Activated B cell treated with CpG ODN at 0.5 μM for 24 hours (primary cell): ENCODE measurements at regions not wholly inside any gene's neighbourhood (a gene's known extent, or its start where the extent isn't known, plus 50 kb on each side); places are given as distances from the start of the nearest gene placed in this dataset.
"Not testable (repeated sequence)": the region's sequence is repeated elsewhere in the genome, so short reads cannot be mapped to it uniquely, and the experiment has no call there.

Source experiments
- ATAC-seq: fragments of 200-7000 bp; cut with Tn5 transposase; one replicate; pipeline ENCODE4 v1.10.0; 2021; ENCODE audit warnings: low read depth, mild to moderate bottlenecking, moderate library complexity
- CTCF ChIA-PET: fragments of 350-600 bp; sonication (Branson Sonifier 250); formaldehyde crosslinking; loops from one replicate; lab custom pipeline; 2021; ENCODE audit warnings: antibody characterized with exemption; lab: Charles Lee
- POLR2A ChIA-PET: fragments of 350-600 bp; sonication (Branson Sonifier 250); formaldehyde crosslinking; loops from one replicate; lab custom pipeline; 2021; ENCODE audit warnings: antibody characterized with exemption; lab: Charles Lee
- DNase-seq: peaks from one replicate; pipeline ENCODE4 v3.0.0; 2022
- H3K27ac Mint-ChIP-seq: one replicate; pipeline ENCODE4 v1.8.0; 2020; ENCODE audit warnings: mixed read lengths
- H3K27me3 Mint-ChIP-seq: one replicate; pipeline ENCODE4 v1.8.0; 2021; ENCODE audit warnings: mixed read lengths
- H3K36me3 Mint-ChIP-seq: one replicate; pipeline ENCODE4 v1.8.0; 2021; ENCODE audit warnings: low read depth, mixed read lengths
- H3K4me1 Mint-ChIP-seq: one replicate; pipeline ENCODE4 v1.8.0; 2021; ENCODE audit warnings: mixed read lengths
- H3K4me3 Mint-ChIP-seq: one replicate; pipeline ENCODE4 v1.8.0; 2020; ENCODE audit warnings: mild to moderate bottlenecking, mixed read lengths
- H3K9me3 Mint-ChIP-seq: one replicate; pipeline ENCODE4 v1.8.0; 2020; ENCODE audit warnings: mixed read lengths
- CTCF ChIP-seq: fragments of 200-600 bp; IDR thresholded peaks from one replicate; pipeline ENCODE4 v1.8.0; 2022; ENCODE audit warnings: antibody characterized with exemption, mild to moderate bottlenecking
- intact Hi-C: fragments of 100-400 bp; cut with micrococcal nuclease; formaldehyde crosslinking; loops from one replicate; pipeline ENCODE4 v1.15.1; 2024

GRCh38 chr11:89608234-89608966 is 101.7 kb upstream of the TRIM77 start:
- Mint-ChIP-seq H3K27ac (no peak overlapping the region), H3K36me3 (no peaks in the 10 kb centered on the region), H3K9me3 (no peaks in the 10 kb centered on the region), H3K4me3 (no peak overlapping the region), H3K4me1 (peaks cover 4% of the 10 kb centered on the region), H3K27me3 (no peaks in the 10 kb centered on the region)
- ATAC-seq (no peak), DNase-seq (no peak)
- CTCF ChIA-PET = no interaction called here
- POLR2A ChIA-PET = no interaction called here
- no peak for TF ChIP-seq CTCF
- intact Hi-C loops = no loop called here

GRCh38 chr11:89612096-89612495 is 98.0 kb upstream of the TRIM77 start:
- H3K9me3 Mint-ChIP-seq = no peaks in the 10 kb centered on the region

DNA sequence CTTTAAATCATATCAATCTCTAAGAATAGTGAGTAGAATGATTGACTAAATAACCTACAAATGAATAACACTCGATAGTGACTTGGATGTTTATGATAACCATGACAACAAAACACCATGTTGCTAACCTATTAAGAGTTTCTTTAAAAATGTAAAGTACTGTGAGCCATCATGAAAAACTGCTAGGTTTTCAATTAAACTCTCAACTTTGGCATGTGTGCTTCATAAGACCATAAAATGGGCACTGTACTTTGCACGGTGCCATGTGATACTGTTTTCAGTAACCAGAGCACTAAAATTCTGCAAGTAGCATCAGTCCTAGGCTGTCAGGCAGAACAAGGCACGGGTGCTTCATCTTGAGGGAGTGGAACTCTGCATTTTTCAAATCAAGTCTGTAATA is 96.2 kb upstream of the TRIM77 start:
- ChIA-PET POLR2A (no interaction called here), CTCF (no interaction called here)
- Mint-ChIP-seq H3K27ac (no peak overlapping the region), H3K36me3 (no peaks in the 10 kb centered on the region), H3K4me1 (peaks cover 4% of the 10 kb centered on the region), H3K4me3 (no peak overlapping the region), H3K9me3 (no peaks in the 10 kb centered on the region), H3K27me3 (no peaks in the 10 kb centered on the region)
- DNase-seq = no peak
- intact Hi-C loops = no loop called here
- ATAC-seq = no peak
- TF ChIP-seq CTCF = no peak

More at GRCh38 chr11:89612096-89612495, 98.0 kb upstream of the TRIM77 start:
- no peak for TF ChIP-seq CTCF
- Mint-ChIP-seq H3K36me3 (no peaks in the 10 kb centered on the region), H3K4me1 (peaks cover 4% of the 10 kb centered on the region), H3K4me3 (no peak overlapping the region), H3K27ac (no peak overlapping the region), H3K27me3 (no peaks in the 10 kb centered on the region)
- POLR2A ChIA-PET = no interaction called here
- intact Hi-C loops = no loop called here
- no peak for DNase-seq
- ATAC-seq = no peak
- CTCF ChIA-PET = no interaction called here

- H3K4me1 Mint-ChIP-seq, intact Hi-C loops: not testable (repeated sequence)
These were observed 95.7 kb upstream of the TRIM77 start for GRCh38 chr11:89614428-89614827.

GRCh38 chr11:89615642-89616041 is 94.5 kb upstream of the TRIM77 start:
- H3K4me1 Mint-ChIP-seq, intact Hi-C loops: not testable (repeated sequence)

More at GRCh38 chr11:89614428-89614827, 95.7 kb upstream of the TRIM77 start:
- ATAC-seq, H3K27me3 Mint-ChIP-seq, H3K4me3 Mint-ChIP-seq, H3K36me3 Mint-ChIP-seq, CTCF ChIA-PET, H3K27ac Mint-ChIP-seq, POLR2A ChIA-PET, DNase-seq, H3K9me3 Mint-ChIP-seq: not testable (repeated sequence)

DNA sequence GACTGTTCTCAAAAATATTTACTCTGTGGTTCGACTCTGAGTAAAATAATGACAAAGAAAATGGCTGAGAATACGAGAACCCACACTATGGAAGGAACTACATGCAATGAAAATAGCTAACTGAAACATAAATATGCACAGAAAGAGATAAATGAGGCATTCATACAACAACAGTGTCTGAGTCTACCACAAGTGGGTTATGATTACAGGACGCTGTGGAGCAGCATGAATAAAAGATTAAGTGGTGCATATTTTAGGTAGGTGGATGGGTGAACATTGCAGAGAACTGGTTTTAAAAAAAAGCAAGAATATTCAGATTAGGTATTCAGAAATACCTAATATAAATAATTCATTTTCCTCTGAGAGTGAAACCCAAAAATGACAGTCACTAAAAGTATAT is 93.9 kb upstream of the TRIM77 start:
- POLR2A ChIA-PET = not testable (repeated sequence)

More at GRCh38 chr11:89615642-89616041, 94.5 kb upstream of the TRIM77 start:
- CTCF ChIA-PET, H3K27me3 Mint-ChIP-seq, H3K4me3 Mint-ChIP-seq, DNase-seq, H3K27ac Mint-ChIP-seq, POLR2A ChIA-PET, H3K36me3 Mint-ChIP-seq, ATAC-seq, H3K9me3 Mint-ChIP-seq: not testable (repeated sequence)

DNA sequence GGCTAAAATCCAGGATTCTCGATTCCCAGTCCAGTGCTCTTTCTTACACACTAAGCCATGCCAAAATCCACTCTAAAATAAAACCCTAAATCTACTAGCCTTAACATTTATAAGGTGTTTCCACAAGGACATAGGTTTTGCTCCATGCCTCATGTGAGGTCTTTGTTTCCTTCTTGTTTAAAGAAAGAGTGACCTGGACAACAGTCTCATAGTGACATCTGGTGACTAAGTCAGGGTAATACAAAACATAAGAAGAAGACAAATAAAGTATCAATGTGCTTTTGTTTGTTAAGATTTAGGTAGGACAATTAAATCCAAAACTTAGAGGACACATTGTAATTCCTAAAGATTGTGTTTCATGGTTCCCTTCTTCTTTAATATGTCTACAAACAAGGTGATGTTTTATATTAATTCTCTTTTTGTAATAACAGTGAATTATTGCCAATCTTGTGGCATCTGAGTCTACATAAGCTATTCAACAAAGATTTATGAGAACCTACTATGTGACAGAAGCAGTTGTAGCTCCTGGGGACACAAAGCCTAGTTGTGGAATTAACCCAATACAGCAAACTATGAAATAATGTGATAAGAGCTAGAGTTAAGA is 93.0 kb upstream of the TRIM77 start:
- H3K27me3 Mint-ChIP-seq, ATAC-seq, H3K36me3 Mint-ChIP-seq, H3K27ac Mint-ChIP-seq, intact Hi-C loops, H3K4me1 Mint-ChIP-seq, DNase-seq, POLR2A ChIA-PET, CTCF ChIA-PET, H3K9me3 Mint-ChIP-seq, H3K4me3 Mint-ChIP-seq: not testable (repeated sequence)

More for the DNA sequence above, 93.9 kb upstream of the TRIM77 start:
- H3K27me3 Mint-ChIP-seq, H3K27ac Mint-ChIP-seq, H3K4me3 Mint-ChIP-seq, DNase-seq, H3K9me3 Mint-ChIP-seq, H3K4me1 Mint-ChIP-seq, CTCF ChIA-PET, intact Hi-C loops, ATAC-seq, H3K36me3 Mint-ChIP-seq: not testable (repeated sequence)

DNA sequence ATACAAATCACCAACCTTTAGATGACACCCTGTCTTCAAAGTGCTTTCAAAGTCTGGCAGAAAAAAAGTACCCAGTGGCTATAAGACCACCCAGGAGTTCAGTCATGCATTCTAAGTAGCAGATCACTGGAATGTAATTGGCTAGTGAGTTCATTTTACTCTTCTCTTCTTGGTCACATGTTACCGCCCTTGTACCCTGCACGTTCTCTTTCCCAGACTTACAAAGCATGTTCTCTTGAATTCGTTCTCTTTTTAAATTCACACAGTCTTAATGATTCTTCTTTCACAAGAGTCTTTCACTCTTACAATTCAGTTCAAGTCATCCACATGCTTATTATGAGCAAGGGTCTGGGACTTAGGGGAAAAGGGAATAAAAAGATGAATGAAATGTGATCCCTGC is 89.4 kb upstream of the TRIM77 start:
- ATAC-seq, H3K27ac Mint-ChIP-seq, DNase-seq, H3K4me3 Mint-ChIP-seq, H3K9me3 Mint-ChIP-seq, H3K27me3 Mint-ChIP-seq, POLR2A ChIA-PET, H3K4me1 Mint-ChIP-seq, H3K36me3 Mint-ChIP-seq, intact Hi-C loops, CTCF ChIA-PET: not testable (repeated sequence)
